H1 (cell line): ENCODE measurements at regions not wholly inside any gene's neighbourhood (a gene's known extent, or its start where the extent isn't known, plus 50 kb on each side); places are given as distances from the start of the nearest gene placed in this dataset.

Source experiments
- CTCF ChIA-PET: fragments of 300-600 bp; sonication (Branson Sonifier 250); formaldehyde crosslinking; loops from one replicate; lab custom pipeline; 2021; ENCODE audit not compliant: partially characterized antibody; lab: Charles Lee
- POLR2A ChIA-PET: fragments of 300-600 bp; sonication (Branson Sonifier 250); formaldehyde crosslinking; loops from one replicate; lab custom pipeline; 2021; ENCODE audit warnings: inconsistent platforms; ENCODE audit not compliant: partially characterized antibody; lab: Charles Lee
- DNase-seq, 2 experiments: peaks; one replicate each; pipeline versions ENCODE4 v3.0.0 to v3.0.0-alpha.2; 2010 to 2022; ENCODE audit warnings: low spot score in 2 of 2, low read depth in 1 of 2, mixed read lengths in 1 of 2
- FAIRE-seq: peaks from 2 replicates; lab custom pipeline; 2011; peaks lifted over from hg19 to GRCh38; lab: Jason Lieb, UNC
- H2AFZ ChIP-seq: 2 replicates; pipeline ENCODE4 v1.8.1; 2012; ENCODE audit warnings: low read length, inconsistent platforms
- H2AK5ac ChIP-seq: 2 replicates; pipeline ENCODE4 v1.6.1; 2013; ENCODE audit warnings: low read depth, low read length
- H2BK120ac ChIP-seq: replicated peaks from 2 replicates; pipeline ENCODE3; 2013; ENCODE audit warnings: low read depth, low read length, inconsistent platforms
- H2BK12ac ChIP-seq: 2 replicates; pipeline ENCODE4 v1.6.1; 2013; ENCODE audit warnings: low read depth, low read length
- H2BK15ac ChIP-seq: 2 replicates; pipeline ENCODE4 v1.6.1; 2013; ENCODE audit warnings: low read length
- H2BK20ac ChIP-seq: 2 replicates; pipeline ENCODE4 v1.6.1; 2013; ENCODE audit warnings: low read length
- H2BK5ac ChIP-seq: 2 replicates; pipeline ENCODE4 v1.6.1; 2013; ENCODE audit warnings: low read depth, low read length
- H3K14ac ChIP-seq: 2 replicates; pipeline ENCODE4 v1.6.1; 2013; ENCODE audit warnings: inconsistent platforms; ENCODE audit not compliant: insufficient read length
- H3K18ac ChIP-seq: 2 replicates; pipeline ENCODE4 v1.6.1; 2013; ENCODE audit warnings: low read length; ENCODE audit errors: extremely low read depth
- H3K23ac ChIP-seq: 2 replicates; pipeline ENCODE4 v1.6.1; 2013; ENCODE audit warnings: inconsistent platforms; ENCODE audit not compliant: insufficient read length
- H3K23me2 ChIP-seq: 2 replicates; pipeline ENCODE4 v1.6.1; 2013; ENCODE audit warnings: low read depth, low read length
- H3K27ac ChIP-seq: 2 replicates; pipeline ENCODE4 v1.6.1; 2011; ENCODE audit warnings: low read depth, low read length, inconsistent platforms
- H3K27me3 ChIP-seq, 4 experiments: replicated peaks in 1 of 4; 1 replicate in 1 of 4; 2 replicates in 3 of 4; pipeline versions ENCODE4 v1.6.1 to v1.8.1; 2011 to 2013; ENCODE audit warnings: low read length in 3 of 4, mild to moderate bottlenecking in 3 of 4, inconsistent platforms in 2 of 4, mixed read lengths in 2 of 4, moderate library complexity in 1 of 4; ENCODE audit not compliant: control insufficient read depth in 3 of 4, insufficient read depth in 3 of 4; ENCODE audit errors: extremely low read depth in 1 of 4
- H3K36me3 ChIP-seq, 4 experiments: 2 replicates each; pipeline versions ENCODE4 v1.6.1 to v1.8.1; 2011 to 2013; ENCODE audit warnings: mild to moderate bottlenecking in 4 of 4, low read length in 3 of 4, moderate library complexity in 2 of 4, control low read depth in 1 of 4, inconsistent platforms in 1 of 4; ENCODE audit not compliant: insufficient read depth in 4 of 4, control insufficient read depth in 2 of 4
- H3K4ac ChIP-seq: replicated peaks from 2 replicates; pipeline ENCODE3; 2013; ENCODE audit warnings: low read length, low read depth, mixed read lengths, inconsistent platforms; ENCODE audit not compliant: insufficient read length
- H3K4me1 ChIP-seq, 4 experiments: replicated peaks in 1 of 4; 1 replicate in 1 of 4; 2 replicates in 3 of 4; pipeline versions ENCODE4 v1.6.1 to v1.8.1; 2011 to 2013; ENCODE audit warnings: low read length in 3 of 4, inconsistent platforms in 2 of 4, mixed read lengths in 1 of 4; ENCODE audit not compliant: insufficient read depth in 4 of 4, control insufficient read depth in 3 of 4
- H3K4me2 ChIP-seq, 2 experiments: 2 replicates each; pipeline versions ENCODE4 v1.6.1 to v1.8.1; 2011 to 2013; ENCODE audit warnings: low read depth in 2 of 2, low read length in 2 of 2, control low read depth in 1 of 2, inconsistent platforms in 1 of 2, mild to moderate bottlenecking in 1 of 2; ENCODE audit not compliant: insufficient read depth in 1 of 2
- H3K4me3 ChIP-seq, 4 experiments: fragments of 200-600, 300-600 bp in 1 of 4; sonication (generic), shearing (Covaris generic), sonication (Bioruptor Twin) in 1 of 4; 2 replicates each; pipeline versions ENCODE4 v1.5.1 to v1.8.1; 2011 to 2016; ENCODE audit warnings: low read length in 4 of 4, low read depth in 3 of 4, control low read depth in 2 of 4, inconsistent platforms in 2 of 4, mild to moderate bottlenecking in 2 of 4, mixed read lengths in 1 of 4, moderate library complexity in 1 of 4; ENCODE audit not compliant: insufficient read depth in 2 of 4; ENCODE audit errors: extremely low read depth in 1 of 4
- H3K56ac ChIP-seq: replicated peaks from 2 replicates; pipeline ENCODE3; 2013; ENCODE audit warnings: low read depth, mild to moderate bottlenecking, mixed read lengths, low read length, inconsistent platforms; ENCODE audit not compliant: insufficient read length
- H3K79me1 ChIP-seq: 2 replicates; pipeline ENCODE4 v1.6.1; 2013; ENCODE audit warnings: low read depth, low read length, control low read depth
- H3K79me2 ChIP-seq, 2 experiments: 2 replicates each; pipeline versions ENCODE4 v1.6.1 to v1.8.1; 2012 to 2013; ENCODE audit warnings: low read length in 2 of 2, mild to moderate bottlenecking in 2 of 2, inconsistent platforms in 1 of 2; ENCODE audit not compliant: insufficient read depth in 2 of 2, control insufficient read depth in 1 of 2
- H3K9ac ChIP-seq, 4 experiments: replicated peaks in 1 of 4; 1 replicate in 1 of 4; 2 replicates in 3 of 4; pipeline versions ENCODE4 v1.6.1 to v1.8.1; 2011 to 2013; ENCODE audit warnings: low read depth in 3 of 4, low read length in 3 of 4, control low read depth in 2 of 4, mild to moderate bottlenecking in 2 of 4, moderate library complexity in 2 of 4, inconsistent platforms in 1 of 4; ENCODE audit errors: extremely low read depth in 1 of 4
- H3K9me3 ChIP-seq, 2 experiments: 2 replicates each; pipeline versions ENCODE4 v1.6.1 to v1.8.1; 2012 to 2013; ENCODE audit warnings: mild to moderate bottlenecking in 2 of 2, moderate library complexity in 2 of 2, control low read depth in 1 of 2, inconsistent platforms in 1 of 2, low read depth in 1 of 2, low read length in 1 of 2, mixed read lengths in 1 of 2; ENCODE audit not compliant: insufficient read depth in 2 of 2
- H4K20me1 ChIP-seq, 2 experiments: replicated peaks in 1 of 2; 2 replicates each; pipeline versions ENCODE3 to v1.8.1; 2011 to 2013; ENCODE audit warnings: inconsistent platforms in 2 of 2, low read length in 2 of 2, mild to moderate bottlenecking in 1 of 2; ENCODE audit not compliant: insufficient read depth in 2 of 2, control insufficient read depth in 1 of 2
- H4K5ac ChIP-seq: 2 replicates; pipeline ENCODE4 v1.6.1; 2013; ENCODE audit warnings: low read length, low read depth, mixed read lengths, inconsistent platforms; ENCODE audit not compliant: insufficient read length
- H4K8ac ChIP-seq: 2 replicates; pipeline ENCODE4 v1.8.0; 2013; ENCODE audit warnings: mild to moderate bottlenecking, moderate library complexity, low read length, inconsistent platforms; ENCODE audit not compliant: insufficient read depth; ENCODE audit errors: extremely low read depth
- H4K91ac ChIP-seq: replicated peaks from 2 replicates; pipeline ENCODE3; 2013; ENCODE audit warnings: low read length, mixed read lengths, inconsistent platforms; ENCODE audit not compliant: insufficient read length
- CBX5 ChIP-seq: fragments of 300-800, 300-1000 bp; sonication (generic); IDR thresholded peaks from 2 replicates; pipeline ENCODE4 v1.7.1; 2016; ENCODE audit warnings: antibody characterized with exemption, low read length, low read depth
- POLR2AphosphoS5 ChIP-seq: IDR thresholded peaks from 2 replicates; pipeline ENCODE4 v1.6.1; 2011; ENCODE audit warnings: low read depth, low read length
- RXRA ChIP-seq: IDR thresholded peaks from 2 replicates; pipeline ENCODE4 v1.6.1; 2011; ENCODE audit warnings: low read depth, mild to moderate bottlenecking, low read length, moderate library complexity; ENCODE audit not compliant: insufficient read depth
- SIRT6 ChIP-seq: IDR thresholded peaks from one replicate; pipeline ENCODE4 v1.7.1; 2012; ENCODE audit warnings: low read length, inconsistent platforms
- SRF ChIP-seq: IDR thresholded peaks from 2 replicates; pipeline ENCODE4 v1.6.1; 2011; ENCODE audit warnings: mild to moderate bottlenecking, low read depth, low read length, moderate library complexity
- WGBS, 2 experiments: shearing (Covaris generic) in 1 of 2; methylation state at CpG; one replicate each; pipeline versions ENCODE4 v1.1.6 to v1.1.7; 2013 to 2015; ENCODE audit warnings: low lambda C conversion rate in 2 of 2, mixed read lengths in 2 of 2, inconsistent platforms in 1 of 2, low coverage in 1 of 2, missing lambda C conversion rate in 1 of 2; ENCODE audit not compliant: insufficient replicate concordance in 2 of 2, insufficient coverage in 1 of 2, insufficient read length in 1 of 2; ENCODE audit errors: extremely low coverage in 1 of 2, missing lambda C conversion rate in 1 of 2; 5-methylcytosine and 5-hydroxymethylcytosine counted together

DNA sequence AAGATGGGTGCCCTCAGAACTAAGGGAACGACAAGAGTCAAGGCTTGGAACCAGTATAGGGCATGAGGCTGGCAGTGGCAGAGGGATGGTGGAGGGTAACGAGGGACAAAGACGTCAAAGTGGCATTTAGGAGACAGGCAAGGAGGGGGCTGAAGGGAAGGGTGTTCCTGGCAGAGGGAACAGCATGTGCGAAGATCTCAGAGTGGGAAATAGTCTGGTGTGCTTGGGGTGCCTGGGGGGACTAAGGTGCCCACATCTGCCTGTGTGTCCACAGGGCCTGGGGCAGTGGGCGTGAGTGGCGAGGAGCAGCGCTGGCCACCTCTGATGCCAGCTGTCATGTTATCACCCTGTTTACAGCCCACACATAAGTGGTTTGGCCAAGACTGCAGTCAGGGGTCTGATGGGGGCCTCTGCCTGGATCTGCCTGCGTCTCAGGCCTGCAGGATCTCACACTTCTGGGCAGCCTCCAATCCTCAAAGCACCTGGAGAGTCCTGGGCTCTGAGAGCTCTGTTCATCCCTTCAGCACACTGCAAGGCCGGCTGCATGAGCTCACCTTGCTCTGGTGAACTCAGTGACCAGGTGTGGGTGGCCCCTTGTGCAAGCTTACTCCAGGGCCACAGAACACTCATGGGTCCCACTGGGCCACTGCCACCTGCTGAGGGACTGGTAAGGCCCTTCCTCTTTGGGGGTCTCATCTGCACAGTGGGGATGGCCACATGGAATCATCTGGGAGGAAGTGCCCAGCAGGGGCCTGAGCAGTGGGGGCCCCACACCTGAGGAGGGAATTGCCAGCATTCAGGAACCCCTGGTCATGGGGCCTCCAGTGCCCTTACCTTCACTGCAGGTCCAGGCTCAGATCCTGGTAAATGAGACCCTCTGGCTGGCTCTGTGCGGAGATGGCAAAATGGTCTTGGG is 89.7 kb upstream of the SHISAL1 start:
- Histone ChIP-seq H3K9me3 (no peaks in the 10 kb centered on the region; a peak in 1 of 4 replicates), H4K20me1 (peaks cover 0 to 2% of the 10 kb centered on the region in 2 experiments), H2BK20ac (no peak overlapping the region), H3K4ac (no peak overlapping the region), H3K9ac (no peak overlapping the region), H3K79me1 (no peaks in the 10 kb centered on the region; the same call in 1 of the 2 replicates), H2AFZ (no peak overlapping the region), H3K23ac (no peak overlapping the region), H2AK5ac (0 out of 2 replicates have a peak overlapping the region, but pooled peaks have one; percentile 82), H3K14ac (no peak overlapping the region), H2BK12ac (peak overlapping the region; percentile 39; the same call in 1 of the 2 replicates), H4K5ac (no peak overlapping the region), H3K4me2 (no peak overlapping the region), H3K27ac (no peak overlapping the region), H3K56ac (no peak overlapping the region), H3K4me1 (peaks cover 6 to 10% (median 9%) of the 10 kb centered on the region in 4 experiments), H3K79me2 (no peaks in the 10 kb centered on the region), H4K91ac (no peak overlapping the region), H3K23me2 (no peaks in the 10 kb centered on the region), H3K18ac (no peak overlapping the region), H2BK120ac (no peak overlapping the region), H2BK15ac (no peak overlapping the region; the same call in 1 of the 2 replicates), H3K4me3 (no peak overlapping the region), H2BK5ac (no peak overlapping the region; the same call in 1 of the 2 replicates), H3K36me3 (no peaks in the 10 kb centered on the region), H3K27me3 (no peaks in the 10 kb centered on the region; a peak in 1 of 7 replicates), H4K8ac (peak overlapping the region; percentile 62; the same call in 1 of the 2 replicates)
- FAIRE-seq (no peak), DNase-seq (no peak)
- POLR2A ChIA-PET, result no interaction called here
- 87% methylated on average over 10 of the region's 10 CpGs; no CpG with 5 or more reads in 1 of the 2 experiments for WGBS, 2 experiments
- TF ChIP-seq RXRA, result no peak
- TF ChIP-seq POLR2AphosphoS5, result no peak
- no peak for TF ChIP-seq CBX5
- no peak for TF ChIP-seq SRF
- no peak for TF ChIP-seq SIRT6
- CTCF ChIA-PET, result interaction anchor here (0.6 to 2.8 kb wide), 3 partner anchors 16 to 226 kb away, joined by 3 to 10 read pairs (median 3); no protein-coding TSS in a partner anchor
